GM13977 (cell line): ENCODE measurements at regions not wholly inside any gene's neighbourhood (a gene's known extent, or its start where the extent isn't known, plus 50 kb on each side); places are given as distances from the start of the nearest gene placed in this dataset.

Experiments used
- DNase-seq: peaks from one replicate; pipeline ENCODE4 v3.0.0; 2012; ENCODE audit warnings: low spot score
- in situ Hi-C: fragments of 300-500 bp; cut with MboI; formaldehyde crosslinking; loops from one replicate; pipeline ENCODE4 v1.12.0; 2022; ENCODE audit warnings: low sequenced_read_pairs, low pct_unique_long_range_greater_than_20kb, mixed read lengths, inconsistent platforms; ENCODE audit not compliant: unreplicated experiment
- TF ChIP-seq, protein P1 (sequence below): IDR thresholded peaks from 2 replicates; pipeline ENCODE4 v1.5.1; 2012; ENCODE audit warnings: mild to moderate bottlenecking, control low read depth; ENCODE audit not compliant: insufficient read depth; ENCODE audit errors: extremely low read depth, missing control alignments

DNA sequence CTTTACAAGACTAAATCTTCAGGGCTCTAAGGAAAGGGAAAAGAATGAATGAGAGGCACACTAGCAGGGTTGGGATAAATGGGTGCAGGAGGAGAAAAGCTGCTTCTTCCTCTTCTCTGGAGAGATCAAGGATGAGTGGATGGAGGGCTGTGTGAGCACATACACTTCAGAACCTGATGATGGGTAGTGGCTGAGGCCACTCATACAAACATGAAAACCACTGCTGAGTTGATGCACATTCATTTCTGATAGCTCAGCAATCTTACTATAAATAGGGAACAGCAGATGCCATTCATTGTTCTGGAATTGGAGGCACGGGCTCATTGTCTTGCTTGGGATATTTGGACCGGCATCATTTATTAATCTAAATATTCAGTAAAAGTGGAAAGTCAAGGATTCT is 152.4 kb upstream of the KCTD1 start:
- DNase-seq, result no peak
- TF ChIP-seq, protein P1, sequence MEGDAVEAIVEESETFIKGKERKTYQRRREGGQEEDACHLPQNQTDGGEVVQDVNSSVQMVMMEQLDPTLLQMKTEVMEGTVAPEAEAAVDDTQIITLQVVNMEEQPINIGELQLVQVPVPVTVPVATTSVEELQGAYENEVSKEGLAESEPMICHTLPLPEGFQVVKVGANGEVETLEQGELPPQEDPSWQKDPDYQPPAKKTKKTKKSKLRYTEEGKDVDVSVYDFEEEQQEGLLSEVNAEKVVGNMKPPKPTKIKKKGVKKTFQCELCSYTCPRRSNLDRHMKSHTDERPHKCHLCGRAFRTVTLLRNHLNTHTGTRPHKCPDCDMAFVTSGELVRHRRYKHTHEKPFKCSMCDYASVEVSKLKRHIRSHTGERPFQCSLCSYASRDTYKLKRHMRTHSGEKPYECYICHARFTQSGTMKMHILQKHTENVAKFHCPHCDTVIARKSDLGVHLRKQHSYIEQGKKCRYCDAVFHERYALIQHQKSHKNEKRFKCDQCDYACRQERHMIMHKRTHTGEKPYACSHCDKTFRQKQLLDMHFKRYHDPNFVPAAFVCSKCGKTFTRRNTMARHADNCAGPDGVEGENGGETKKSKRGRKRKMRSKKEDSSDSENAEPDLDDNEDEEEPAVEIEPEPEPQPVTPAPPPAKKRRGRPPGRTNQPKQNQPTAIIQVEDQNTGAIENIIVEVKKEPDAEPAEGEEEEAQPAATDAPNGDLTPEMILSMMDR, result no peak
- in situ Hi-C loops, result no loop called here

- in situ Hi-C loops, result no loop called here
- TF ChIP-seq, protein P1, result no peak
- DNase-seq, result no peak
Measured at GRCh38 chr18:26700201-26700600, 151.8 kb upstream of the KCTD1 start.

- TF ChIP-seq, protein P1, result no peak
- no peak for DNase-seq
- in situ Hi-C loops, result no loop called here
Measured at GRCh38 chr18:26697186-26697884, 149.0 kb upstream of the KCTD1 start.

- DNase-seq, result no peak
- in situ Hi-C loops, result no loop called here
- TF ChIP-seq, protein P1, result no peak
Measured at GRCh38 chr18:26696786-26697185, 148.4 kb upstream of the KCTD1 start.

GRCh38 chr18:26696308-26696707 is 148.0 kb upstream of the KCTD1 start:
- in situ Hi-C loops, result no loop called here
- TF ChIP-seq, protein P1, result no peak
- no peak for DNase-seq

DNA sequence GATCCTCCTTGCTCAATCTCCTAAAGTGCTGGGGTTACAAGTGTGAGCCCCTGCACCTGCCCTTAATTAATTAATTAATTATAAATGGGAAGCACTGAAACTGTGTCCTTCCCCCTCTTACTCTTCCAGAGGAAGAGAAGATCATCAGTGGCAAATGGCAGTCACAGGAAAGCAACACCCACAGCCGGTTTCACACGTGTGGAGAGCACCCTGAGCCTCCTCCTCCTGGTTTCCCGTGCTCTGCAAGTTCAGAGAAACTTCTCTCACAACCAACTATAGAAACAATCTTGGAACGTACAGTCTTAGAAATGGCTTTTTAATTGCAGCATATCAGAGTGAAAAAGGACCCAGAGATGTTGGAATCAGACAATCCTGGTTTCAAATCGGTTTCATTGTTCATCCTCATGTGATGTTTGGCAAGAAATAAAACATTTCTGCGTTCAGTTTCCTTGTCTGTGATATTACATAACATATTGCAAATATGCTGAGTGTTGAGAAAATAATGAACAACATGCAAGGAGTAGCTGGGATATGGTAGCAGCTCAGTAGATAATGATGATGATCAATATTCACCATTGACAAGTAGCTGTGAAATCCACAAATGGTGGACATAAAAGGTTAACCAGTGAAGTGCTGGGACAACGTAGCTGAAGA is 141.0 kb upstream of the KCTD1 start:
- DNase-seq, result no peak

More for the DNA sequence above, 141.0 kb upstream of the KCTD1 start:
- TF ChIP-seq, protein P1, result no peak
- in situ Hi-C loops, result no loop called here
